CD8-positive, alpha-beta memory T cell (primary cell): ENCODE measurements at regions not wholly inside any gene's neighbourhood (a gene's known extent, or its start where the extent isn't known, plus 50 kb on each side); places are given as distances from the start of the nearest gene placed in this dataset.

Experiments
- CTCF ChIA-PET: fragments of 350-600 bp; sonication (Branson Sonifier 250); formaldehyde crosslinking; loops from one replicate; lab custom pipeline; 2021; ENCODE audit warnings: antibody characterized with exemption; lab: Charles Lee
- POLR2A ChIA-PET: fragments of 350-600 bp; sonication (Branson Sonifier 250); formaldehyde crosslinking; loops from one replicate; lab custom pipeline; 2021; ENCODE audit warnings: antibody characterized with exemption; lab: Charles Lee
- DNase-seq, 5 donors: peaks; one replicate each; pipeline versions ENCODE4 v3.0.0 to v3.0.0-alpha.2; 2020 to 2022; ENCODE audit warnings: mixed read lengths in 1 of 5
- H3K27ac ChIP-seq: one replicate; pipeline ENCODE4 v1.7.0; 2013; ENCODE audit warnings: low read depth, mild to moderate bottlenecking, low read length, moderate library complexity
- H3K27me3 ChIP-seq: 2 replicates; pipeline ENCODE4 v1.7.0; 2013; ENCODE audit warnings: low read length, mild to moderate bottlenecking; ENCODE audit not compliant: insufficient read depth, poor library complexity, severe bottlenecking
- H3K36me3 ChIP-seq: 2 replicates; pipeline ENCODE4 v1.7.0; 2013; ENCODE audit warnings: mild to moderate bottlenecking, low read length, moderate library complexity; ENCODE audit not compliant: insufficient read depth
- H3K4me1 ChIP-seq: 2 replicates; pipeline ENCODE4 v1.7.0; 2013; ENCODE audit warnings: mild to moderate bottlenecking, low read length, moderate library complexity; ENCODE audit not compliant: insufficient read depth
- H3K4me3 ChIP-seq: 2 replicates; pipeline ENCODE4 v1.7.0; 2013; ENCODE audit warnings: mild to moderate bottlenecking, low read length
- H3K9me3 ChIP-seq: 2 replicates; pipeline ENCODE4 v1.7.0; 2013; ENCODE audit warnings: mild to moderate bottlenecking, low read length
- H3K27ac Mint-ChIP-seq, 8 donors: one replicate each; pipeline ENCODE4 v1.8.0; 2020 to 2021; ENCODE audit warnings: mixed read lengths in 8 of 8, mild to moderate bottlenecking in 6 of 8, inconsistent platforms in 3 of 8, moderate library complexity in 3 of 8
- H3K27me3 Mint-ChIP-seq, 2 donors: one replicate each; pipeline ENCODE4 v1.8.0; 2020 to 2021; ENCODE audit warnings: mixed read lengths in 2 of 2, mild to moderate bottlenecking in 1 of 2, moderate library complexity in 1 of 2
- H3K36me3 Mint-ChIP-seq, 3 donors: one replicate each; pipeline ENCODE4 v1.8.0; 2020 to 2021; ENCODE audit warnings: mixed read lengths in 3 of 3, inconsistent platforms in 1 of 3, mild to moderate bottlenecking in 1 of 3
- H3K4me1 Mint-ChIP-seq, 3 donors: one replicate each; pipeline ENCODE4 v1.8.0; 2020 to 2021; ENCODE audit warnings: mixed read lengths in 3 of 3, inconsistent platforms in 1 of 3, mild to moderate bottlenecking in 1 of 3
- H3K4me3 Mint-ChIP-seq, 7 donors: one replicate each; pipeline ENCODE4 v1.8.0; 2020 to 2021; ENCODE audit warnings: mixed read lengths in 7 of 7, mild to moderate bottlenecking in 6 of 7, moderate library complexity in 4 of 7, inconsistent platforms in 2 of 7
- H3K9me3 Mint-ChIP-seq, 5 donors: one replicate each; pipeline ENCODE4 v1.8.0; 2020 to 2022; ENCODE audit warnings: mixed read lengths in 5 of 5, mild to moderate bottlenecking in 3 of 5, moderate library complexity in 2 of 5, inconsistent platforms in 1 of 5

DNA sequence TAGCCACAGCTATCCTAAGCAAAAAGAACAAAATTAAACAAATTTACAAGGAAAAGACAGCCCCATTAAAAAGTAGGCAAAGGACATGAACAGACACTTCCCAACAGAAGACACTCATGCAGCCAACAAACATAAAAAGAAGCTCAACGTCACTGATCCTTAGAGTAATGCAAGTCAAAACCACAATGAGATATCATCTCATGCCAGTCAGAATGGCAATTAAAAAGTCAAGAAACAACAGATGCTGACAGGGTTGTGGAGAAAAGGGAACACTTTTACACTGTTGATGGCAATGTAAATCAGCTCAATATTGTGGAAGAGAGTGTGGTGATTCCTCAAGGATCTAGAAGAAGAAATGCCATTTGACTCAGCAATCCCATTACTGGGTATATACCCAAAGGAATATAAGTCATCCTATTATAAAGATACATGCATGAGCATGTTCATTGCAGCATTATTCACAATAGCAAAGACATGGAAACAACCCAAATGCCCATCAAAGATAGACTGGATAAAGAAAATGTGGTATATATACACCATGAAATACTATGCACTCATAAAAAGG, 163.0 kb upstream of the TET2 start:
- H3K9me3 ChIP-seq: no peaks in the 10 kb centered on the region
- no peak overlapping the region for H3K27ac Mint-ChIP-seq
- no peaks in the 10 kb centered on the region for H3K4me1 ChIP-seq
- POLR2A ChIA-PET: no interaction called here
- no peak overlapping the region for H3K4me3 ChIP-seq
- CTCF ChIA-PET: no interaction called here
- no peak overlapping the region for H3K4me3 Mint-ChIP-seq
- no peaks in the 10 kb centered on the region for H3K27me3 ChIP-seq
- no peaks in the 10 kb centered on the region for H3K36me3 Mint-ChIP-seq
- no peaks in the 10 kb centered on the region for H3K4me1 Mint-ChIP-seq
- H3K27me3 Mint-ChIP-seq: peaks cover 0 to 3% of the 10 kb centered on the region in 2 donors
- no peak overlapping the region for H3K27ac ChIP-seq
- no peaks in the 10 kb centered on the region for H3K36me3 ChIP-seq
- DNase-seq: no peak
- H3K9me3 Mint-ChIP-seq: peaks cover 0 to 10% (median 7%) of the 10 kb centered on the region in 5 donors

DNA sequence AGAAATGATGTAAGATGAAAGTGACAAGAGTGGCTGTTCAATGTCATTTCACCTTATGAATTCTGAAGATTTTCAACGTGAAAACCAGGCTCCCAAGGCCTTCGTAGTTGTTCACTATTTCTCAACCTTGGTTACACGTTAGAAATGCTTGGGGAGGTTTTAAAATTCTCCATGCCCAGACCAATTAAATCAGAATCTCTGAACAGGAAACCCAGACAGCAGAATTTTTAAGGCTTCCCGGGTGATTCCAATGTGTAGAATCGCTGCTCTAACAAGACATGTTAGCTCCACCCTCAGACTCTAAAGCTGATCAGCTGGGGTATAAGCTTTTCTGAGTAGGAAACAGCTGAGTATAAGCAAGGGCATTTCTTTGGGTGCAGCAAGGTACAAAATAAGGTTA, 160.4 kb upstream of the TET2 start:
- H3K9me3 ChIP-seq: no peaks in the 10 kb centered on the region
- H3K27me3 Mint-ChIP-seq: peaks cover 0 to 2% of the 10 kb centered on the region in 2 donors
- H3K36me3 Mint-ChIP-seq: no peaks in the 10 kb centered on the region
- POLR2A ChIA-PET: no interaction called here
- no peak overlapping the region for H3K27ac ChIP-seq
- no peaks in the 10 kb centered on the region for H3K27me3 ChIP-seq
- peaks cover 0 to 5% (median 0%) of the 10 kb centered on the region in 5 donors for H3K9me3 Mint-ChIP-seq
- no peak overlapping the region for H3K4me3 ChIP-seq
- no peaks in the 10 kb centered on the region for H3K4me1 Mint-ChIP-seq
- no peak overlapping the region for H3K4me3 Mint-ChIP-seq
- no peak for DNase-seq
- CTCF ChIA-PET: no interaction called here
- no peak overlapping the region for H3K27ac Mint-ChIP-seq
- H3K36me3 ChIP-seq: no peaks in the 10 kb centered on the region
- H3K4me1 ChIP-seq: no peaks in the 10 kb centered on the region

DNA sequence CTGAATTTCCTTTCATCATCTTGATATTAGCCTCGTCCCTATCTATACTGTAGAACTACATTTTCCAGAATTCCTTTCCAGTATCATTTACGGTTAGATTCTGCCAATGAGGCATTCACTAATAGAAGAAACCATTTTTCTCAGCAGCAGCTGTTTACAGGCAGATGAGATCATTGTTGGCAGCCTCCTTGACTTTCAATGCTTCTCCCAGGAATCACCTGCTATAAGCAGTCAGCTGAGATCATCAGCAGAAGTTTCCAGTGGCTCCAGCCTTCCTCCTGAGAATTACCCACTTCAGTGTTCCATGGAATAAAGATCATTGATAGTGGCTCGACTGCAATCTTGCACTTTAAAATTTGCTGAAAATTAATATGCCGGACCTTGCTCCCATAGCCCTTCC, 157.3 kb upstream of the TET2 start:
- H3K36me3 Mint-ChIP-seq: no peaks in the 10 kb centered on the region

DNA sequence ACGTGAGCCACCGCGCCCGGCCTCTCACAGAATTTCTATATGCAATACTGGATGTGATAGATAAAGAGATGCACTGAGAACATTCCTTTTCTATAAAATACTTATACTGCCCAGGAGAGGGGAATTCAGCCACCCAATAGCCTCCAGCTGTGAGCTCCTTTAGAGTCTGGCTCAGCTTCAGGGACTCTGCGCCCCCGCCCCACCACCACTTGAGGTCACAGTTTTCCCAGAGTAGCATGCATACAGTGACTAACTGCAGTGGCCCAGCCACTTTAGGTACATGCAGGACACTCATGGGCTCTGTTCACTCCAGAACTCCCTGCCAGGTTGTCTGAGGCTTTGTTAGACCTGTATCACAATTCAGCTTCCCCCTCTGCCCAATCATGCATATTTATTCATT, 144.4 kb upstream of the TET2 start:
- H3K27ac Mint-ChIP-seq: no peak overlapping the region
- Histone ChIP-seq H3K27me3 (no peaks in the 10 kb centered on the region), H3K4me1 (no peaks in the 10 kb centered on the region), H3K4me3 (no peak overlapping the region), H3K27ac (no peak overlapping the region), H3K36me3 (no peaks in the 10 kb centered on the region), H3K9me3 (no peaks in the 10 kb centered on the region)
- POLR2A ChIA-PET: interaction anchor here (0.6 kb wide), 1 partner anchor 15 kb away, joined by 3 read pairs; no protein-coding TSS in a partner anchor
- H3K27me3 Mint-ChIP-seq: peaks cover 0 to 3% of the 10 kb centered on the region in 2 donors
- H3K4me1 Mint-ChIP-seq: no peaks in the 10 kb centered on the region
- no peaks in the 10 kb centered on the region for H3K9me3 Mint-ChIP-seq
- H3K36me3 Mint-ChIP-seq: peaks cover 0 to 2% (median 0%) of the 10 kb centered on the region in 3 donors
- CTCF ChIA-PET: no interaction called here
- H3K4me3 Mint-ChIP-seq: no peak overlapping the region
- DNase-seq: no peak

More for the DNA sequence above, 157.3 kb upstream of the TET2 start:
- no peaks in the 10 kb centered on the region for H3K4me1 ChIP-seq
- peaks cover 0 to 2% (median 0%) of the 10 kb centered on the region in 5 donors for H3K9me3 Mint-ChIP-seq
- H3K4me3 Mint-ChIP-seq: no peak overlapping the region
- H3K4me3 ChIP-seq: no peak overlapping the region
- no peak overlapping the region for H3K27ac Mint-ChIP-seq
- no peak overlapping the region for H3K27ac ChIP-seq
- ChIA-PET CTCF (no interaction called here), POLR2A (no interaction called here)
- no peaks in the 10 kb centered on the region for H3K36me3 ChIP-seq
- H3K27me3 ChIP-seq: no peaks in the 10 kb centered on the region
- peaks cover 0 to 2% of the 10 kb centered on the region in 2 donors for H3K27me3 Mint-ChIP-seq
- no peak for DNase-seq
- no peaks in the 10 kb centered on the region for H3K9me3 ChIP-seq
- no peaks in the 10 kb centered on the region for H3K4me1 Mint-ChIP-seq

DNA sequence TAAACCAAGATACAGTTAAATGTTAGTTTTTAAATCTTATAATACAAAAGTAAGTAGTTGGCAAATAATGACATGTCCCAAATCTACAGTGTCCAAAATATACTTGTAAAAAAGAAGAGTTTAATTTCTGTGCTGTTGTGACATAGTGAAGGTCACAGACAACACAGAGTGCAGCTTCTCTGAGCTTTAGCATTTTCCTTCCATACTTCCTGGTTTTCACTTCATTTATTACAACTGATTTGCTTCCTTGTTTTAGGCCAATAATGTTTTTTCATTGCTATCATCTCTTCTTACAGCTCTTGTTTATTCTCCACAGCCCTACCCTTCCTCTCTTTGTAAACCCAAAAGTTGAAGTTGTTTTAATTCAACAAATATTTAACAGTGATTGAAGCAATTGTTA, 132.4 kb upstream of the TET2 start:
- H3K4me3 ChIP-seq: no peak overlapping the region
- Mint-ChIP-seq H3K4me1 (no peaks in the 10 kb centered on the region), H3K9me3 (peaks cover 5 to 11% (median 6%) of the 10 kb centered on the region in 5 donors), H3K4me3 (no peak overlapping the region), H3K27ac (no peak overlapping the region), H3K27me3 (peaks cover 0 to 1% of the 10 kb centered on the region in 2 donors), H3K36me3 (peaks cover 0 to 6% (median 5%) of the 10 kb centered on the region in 3 donors)
- H3K36me3 ChIP-seq: no peaks in the 10 kb centered on the region
- DNase-seq: no peak
- H3K27ac ChIP-seq: no peak overlapping the region
- ChIA-PET POLR2A (no interaction called here), CTCF (no interaction called here)
- H3K9me3 ChIP-seq: no peaks in the 10 kb centered on the region
- H3K4me1 ChIP-seq: no peaks in the 10 kb centered on the region
- H3K27me3 ChIP-seq: no peaks in the 10 kb centered on the region

DNA sequence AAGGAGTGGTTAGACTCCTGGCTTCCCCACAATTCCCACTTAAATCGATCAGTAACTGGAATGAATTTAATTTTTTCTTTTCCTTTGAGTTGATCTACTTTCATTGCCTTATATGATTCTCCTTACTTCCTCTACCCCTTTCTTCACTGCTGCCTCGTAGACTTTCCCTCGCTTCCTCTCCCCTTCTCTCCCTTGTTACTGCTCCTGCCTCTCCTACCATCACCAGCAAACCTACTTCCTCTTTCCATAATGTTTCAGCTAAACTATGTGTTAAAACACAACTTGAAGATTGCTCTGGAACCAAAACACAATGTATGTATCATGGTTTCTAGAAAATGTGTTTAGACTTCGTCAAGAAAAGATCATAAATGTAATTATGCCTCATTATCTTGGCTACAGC, 132.0 kb upstream of the TET2 start:
- Histone ChIP-seq H3K27ac (no peak overlapping the region), H3K9me3 (no peaks in the 10 kb centered on the region), H3K4me1 (no peaks in the 10 kb centered on the region), H3K36me3 (no peaks in the 10 kb centered on the region), H3K27me3 (no peaks in the 10 kb centered on the region), H3K4me3 (no peak overlapping the region)
- DNase-seq: no peak
- ChIA-PET CTCF (no interaction called here), POLR2A (no interaction called here)
- H3K4me3 Mint-ChIP-seq: no peak overlapping the region
- H3K27me3 Mint-ChIP-seq: peaks cover 0 to 1% of the 10 kb centered on the region in 2 donors
- H3K4me1 Mint-ChIP-seq: no peaks in the 10 kb centered on the region
- no peak overlapping the region for H3K27ac Mint-ChIP-seq
- H3K9me3 Mint-ChIP-seq: peaks cover 5 to 10% (median 6%) of the 10 kb centered on the region in 5 donors
- peaks cover 0 to 6% (median 5%) of the 10 kb centered on the region in 3 donors for H3K36me3 Mint-ChIP-seq

DNA sequence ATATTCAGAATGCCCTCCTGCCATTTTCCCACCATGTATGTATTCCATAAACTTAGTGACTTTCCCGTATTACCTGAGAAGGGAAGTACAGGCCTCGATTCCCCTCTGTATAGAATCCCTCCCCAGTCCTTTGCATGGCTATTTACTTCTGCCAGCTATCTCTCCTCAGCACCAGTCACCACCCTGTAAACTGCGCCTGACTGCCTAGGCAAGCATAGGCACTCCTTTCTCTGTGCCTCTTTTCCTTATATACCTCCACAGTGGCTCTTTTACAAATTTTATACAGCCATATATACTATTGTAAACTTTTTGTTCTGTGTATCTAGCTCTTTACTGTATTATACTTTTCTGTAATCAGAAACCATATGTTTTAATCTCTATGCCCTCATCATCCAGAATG, 130.9 kb upstream of the TET2 start:
- H3K27me3 Mint-ChIP-seq: no peaks in the 10 kb centered on the region
- H3K4me1 Mint-ChIP-seq: no peaks in the 10 kb centered on the region
- POLR2A ChIA-PET: no interaction called here
- H3K27me3 ChIP-seq: no peaks in the 10 kb centered on the region
- H3K27ac ChIP-seq: no peak overlapping the region
- H3K27ac Mint-ChIP-seq: no peak overlapping the region
- H3K36me3 ChIP-seq: no peaks in the 10 kb centered on the region
- no peaks in the 10 kb centered on the region for H3K36me3 Mint-ChIP-seq
- peaks cover 0 to 5% (median 3%) of the 10 kb centered on the region in 5 donors for H3K9me3 Mint-ChIP-seq
- no peak overlapping the region for H3K4me3 Mint-ChIP-seq
- H3K9me3 ChIP-seq: no peaks in the 10 kb centered on the region
- CTCF ChIA-PET: no interaction called here
- H3K4me1 ChIP-seq: no peaks in the 10 kb centered on the region
- no peak overlapping the region for H3K4me3 ChIP-seq
- no peak for DNase-seq

DNA sequence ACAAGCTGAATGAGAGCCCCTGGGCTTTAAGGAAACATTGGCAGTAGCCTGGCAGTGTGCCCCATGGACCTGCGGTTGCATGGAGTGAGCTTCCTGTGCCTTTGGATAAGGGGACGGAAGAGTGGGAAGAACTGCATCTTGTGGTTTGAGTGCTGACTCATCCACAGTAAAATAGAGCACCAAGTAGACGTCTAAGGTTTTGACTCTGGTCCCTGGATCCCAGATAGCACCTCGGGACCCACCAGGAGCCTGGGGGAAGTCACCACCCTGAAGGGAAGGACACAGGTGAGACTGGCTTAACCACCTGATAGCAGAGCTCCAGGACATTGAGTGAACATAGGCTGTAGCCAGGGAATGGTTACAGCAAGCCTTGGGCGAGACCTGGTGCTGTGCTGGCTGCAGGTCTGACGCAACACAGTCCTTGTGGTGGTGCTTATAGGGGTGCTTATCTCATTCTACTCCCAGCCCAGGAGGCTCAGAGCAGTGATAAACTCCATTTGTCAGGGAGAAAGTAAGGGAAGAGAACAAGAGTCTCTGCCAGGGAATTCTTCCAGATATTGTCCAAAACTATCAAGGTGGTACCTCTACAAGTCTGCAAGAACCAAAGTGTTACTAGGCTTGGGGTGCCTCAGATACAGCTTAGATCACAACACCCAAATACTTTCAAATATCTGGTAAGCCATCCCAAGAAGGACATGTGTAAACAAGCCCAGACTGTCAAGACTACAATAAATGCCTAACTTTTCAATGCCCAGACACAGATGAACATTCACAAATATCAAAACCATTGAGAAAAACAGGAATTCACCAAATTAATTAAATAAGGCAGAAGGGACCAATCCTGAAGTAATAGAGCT, 123.6 kb upstream of the TET2 start:
- ChIA-PET CTCF (no interaction called here), POLR2A (no interaction called here)
- H3K4me3 ChIP-seq: no peak overlapping the region
- no peaks in the 10 kb centered on the region for H3K36me3 ChIP-seq
- H3K9me3 Mint-ChIP-seq: peaks cover 7 to 17% (median 10%) of the 10 kb centered on the region in 5 donors
- no peaks in the 10 kb centered on the region for H3K4me1 Mint-ChIP-seq
- no peaks in the 10 kb centered on the region for H3K27me3 Mint-ChIP-seq
- DNase-seq: no peak
- no peaks in the 10 kb centered on the region for H3K4me1 ChIP-seq
- peaks cover 0 to 7% (median 0%) of the 10 kb centered on the region in 3 donors for H3K36me3 Mint-ChIP-seq
- no peak overlapping the region for H3K4me3 Mint-ChIP-seq
- no peak overlapping the region for H3K27ac Mint-ChIP-seq
- H3K27me3 ChIP-seq: no peaks in the 10 kb centered on the region
- no peak overlapping the region for H3K27ac ChIP-seq
- H3K9me3 ChIP-seq: peaks cover 8% of the 10 kb centered on the region
